Vagina (tissue), 2 donors: ENCODE measurements at regions not wholly inside any gene's neighbourhood (a gene's known extent, or its start where the extent isn't known, plus 50 kb on each side); places are given as distances from the start of the nearest gene placed in this dataset.

Experiments used
- POLR2A ChIP-seq, 2 donors: fragments of 450-650 bp; IDR thresholded peaks; one replicate each; pipeline ENCODE4 v1.6.1; 2017; ENCODE audit warnings: antibody characterized with exemption in 2 of 2, mild to moderate bottlenecking in 2 of 2, moderate library complexity in 2 of 2
- POLR2AphosphoS5 ChIP-seq, 2 donors: sonication (generic); formaldehyde crosslinking; IDR thresholded peaks; one replicate each; pipeline ENCODE4 v1.9.0; 2017; ENCODE audit warnings: antibody characterized with exemption in 2 of 2, mild to moderate bottlenecking in 2 of 2, low read depth in 1 of 2; ENCODE audit not compliant: insufficient read depth in 1 of 2
- TF ChIP-seq, protein P1 (sequence below), 3 experiments: fragments of 450-650 bp in 2 of 3; fragments of 200-600 bp in 1 of 3; sonication (generic) in 1 of 3; IDR thresholded peaks; one replicate each; pipeline ENCODE4 v1.5.1; 2017 to 2019; ENCODE audit warnings: antibody characterized with exemption in 3 of 3, mild to moderate bottlenecking in 2 of 3, moderate library complexity in 2 of 3

DNA sequence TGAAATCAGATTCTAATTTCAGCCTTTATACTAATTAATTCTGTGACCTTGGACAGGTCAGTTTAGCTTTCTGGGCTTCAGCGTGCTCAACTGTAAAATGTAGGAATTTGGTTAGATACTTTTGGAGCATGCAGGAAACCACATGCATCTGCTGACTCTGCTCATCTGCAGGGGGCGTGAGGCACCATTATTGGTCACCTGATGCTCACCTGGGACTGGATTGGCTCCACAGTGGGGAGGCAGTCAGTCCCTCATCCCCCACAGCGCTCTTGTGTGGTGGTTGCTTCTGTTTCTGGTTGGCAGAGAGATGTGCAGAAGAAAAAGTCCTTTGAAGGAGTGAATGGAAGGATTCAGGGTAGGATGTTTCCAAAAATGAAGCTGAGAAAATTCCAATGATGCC lies 150.9 kb upstream of the MTPN start:
- no peak for TF ChIP-seq POLR2A (IDR thresholded peaks at IDR 0.05)
- TF ChIP-seq, protein P1, sequence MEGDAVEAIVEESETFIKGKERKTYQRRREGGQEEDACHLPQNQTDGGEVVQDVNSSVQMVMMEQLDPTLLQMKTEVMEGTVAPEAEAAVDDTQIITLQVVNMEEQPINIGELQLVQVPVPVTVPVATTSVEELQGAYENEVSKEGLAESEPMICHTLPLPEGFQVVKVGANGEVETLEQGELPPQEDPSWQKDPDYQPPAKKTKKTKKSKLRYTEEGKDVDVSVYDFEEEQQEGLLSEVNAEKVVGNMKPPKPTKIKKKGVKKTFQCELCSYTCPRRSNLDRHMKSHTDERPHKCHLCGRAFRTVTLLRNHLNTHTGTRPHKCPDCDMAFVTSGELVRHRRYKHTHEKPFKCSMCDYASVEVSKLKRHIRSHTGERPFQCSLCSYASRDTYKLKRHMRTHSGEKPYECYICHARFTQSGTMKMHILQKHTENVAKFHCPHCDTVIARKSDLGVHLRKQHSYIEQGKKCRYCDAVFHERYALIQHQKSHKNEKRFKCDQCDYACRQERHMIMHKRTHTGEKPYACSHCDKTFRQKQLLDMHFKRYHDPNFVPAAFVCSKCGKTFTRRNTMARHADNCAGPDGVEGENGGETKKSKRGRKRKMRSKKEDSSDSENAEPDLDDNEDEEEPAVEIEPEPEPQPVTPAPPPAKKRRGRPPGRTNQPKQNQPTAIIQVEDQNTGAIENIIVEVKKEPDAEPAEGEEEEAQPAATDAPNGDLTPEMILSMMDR (IDR thresholded peaks at IDR 0.05) = no peak
- no peak for TF ChIP-seq POLR2AphosphoS5 (IDR thresholded peaks at IDR 0.05; ENCODE audit: insufficient read depth in 1 of 2, low read depth in 1 of 2)
